ENCODE measurements at regions not wholly inside any gene's neighbourhood (a gene's known extent, or its start where the extent isn't known, plus 50 kb on each side); places are given as distances from the start of the nearest gene placed in this dataset.

DNA sequence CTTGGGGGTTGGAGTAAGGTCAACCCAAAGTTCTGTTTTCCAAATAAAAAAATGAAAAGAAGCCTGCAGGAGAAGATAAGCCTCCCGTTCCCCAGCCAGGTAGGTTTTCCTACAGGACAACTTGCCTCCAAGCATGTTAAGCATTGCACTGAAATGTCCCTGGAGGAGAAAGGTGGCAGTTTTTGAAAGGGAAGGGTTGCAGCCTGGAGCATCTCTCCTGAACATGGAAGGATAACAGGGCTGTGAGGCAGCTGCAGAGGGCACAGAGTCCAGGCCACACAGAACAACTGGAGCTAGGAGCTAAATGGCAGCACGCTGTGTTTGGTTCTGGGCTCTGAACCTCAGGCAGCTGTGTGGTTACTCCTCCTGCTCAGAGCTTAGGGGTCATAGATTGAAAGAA, 452.9 kb downstream of the TCERG1L start:
- DNase-seq, result no peak

- no peak for DNase-seq
These were observed 452.1 kb downstream of the TCERG1L start for GRCh38 chr10:130859427-130859826.

DNA sequence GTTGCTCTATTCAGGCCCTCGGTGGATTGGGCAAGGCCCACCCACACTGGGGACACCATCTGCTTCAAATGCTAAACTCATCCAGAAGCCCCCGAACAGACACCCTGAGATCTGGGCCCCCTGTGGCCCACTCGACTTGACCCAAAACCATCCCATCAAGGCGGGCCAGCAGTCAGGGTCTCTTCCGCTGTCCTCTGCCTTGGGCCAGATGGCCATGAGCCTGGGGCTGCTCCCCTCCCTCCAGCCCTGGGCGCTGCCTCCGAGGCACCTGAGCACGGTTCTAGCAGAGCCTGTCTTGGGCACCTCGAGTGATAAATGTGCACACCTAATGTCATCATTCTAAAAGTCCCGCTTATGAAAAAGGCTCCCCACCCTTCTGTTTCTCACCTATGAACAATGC, 449.4 kb downstream of the TCERG1L start:
- DNase-seq, result no peak

DNA sequence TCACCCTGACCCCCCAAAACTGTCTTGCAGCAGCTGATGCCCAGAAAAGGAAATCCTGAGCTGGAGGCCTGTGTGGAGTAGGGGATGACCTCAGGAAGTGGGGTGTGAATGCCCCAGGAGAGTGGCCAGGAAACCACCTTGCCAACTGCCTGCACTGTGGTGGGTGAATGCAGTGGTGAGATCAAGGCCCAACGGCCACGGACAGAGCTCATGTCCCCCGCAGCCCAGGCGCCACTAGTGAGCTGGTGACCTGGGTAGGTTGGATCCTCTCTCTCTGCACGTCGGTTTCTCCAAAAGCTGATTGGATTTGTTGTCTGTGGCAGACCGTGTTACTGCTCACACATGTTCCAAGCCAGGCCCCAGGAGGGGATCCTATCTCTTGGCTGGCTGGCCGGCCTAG, 448.9 kb downstream of the TCERG1L start:
- DNase-seq, result no peak

- no peak for DNase-seq
These were observed 448.5 kb downstream of the TCERG1L start for GRCh38 chr10:130863044-130863443.

DNA sequence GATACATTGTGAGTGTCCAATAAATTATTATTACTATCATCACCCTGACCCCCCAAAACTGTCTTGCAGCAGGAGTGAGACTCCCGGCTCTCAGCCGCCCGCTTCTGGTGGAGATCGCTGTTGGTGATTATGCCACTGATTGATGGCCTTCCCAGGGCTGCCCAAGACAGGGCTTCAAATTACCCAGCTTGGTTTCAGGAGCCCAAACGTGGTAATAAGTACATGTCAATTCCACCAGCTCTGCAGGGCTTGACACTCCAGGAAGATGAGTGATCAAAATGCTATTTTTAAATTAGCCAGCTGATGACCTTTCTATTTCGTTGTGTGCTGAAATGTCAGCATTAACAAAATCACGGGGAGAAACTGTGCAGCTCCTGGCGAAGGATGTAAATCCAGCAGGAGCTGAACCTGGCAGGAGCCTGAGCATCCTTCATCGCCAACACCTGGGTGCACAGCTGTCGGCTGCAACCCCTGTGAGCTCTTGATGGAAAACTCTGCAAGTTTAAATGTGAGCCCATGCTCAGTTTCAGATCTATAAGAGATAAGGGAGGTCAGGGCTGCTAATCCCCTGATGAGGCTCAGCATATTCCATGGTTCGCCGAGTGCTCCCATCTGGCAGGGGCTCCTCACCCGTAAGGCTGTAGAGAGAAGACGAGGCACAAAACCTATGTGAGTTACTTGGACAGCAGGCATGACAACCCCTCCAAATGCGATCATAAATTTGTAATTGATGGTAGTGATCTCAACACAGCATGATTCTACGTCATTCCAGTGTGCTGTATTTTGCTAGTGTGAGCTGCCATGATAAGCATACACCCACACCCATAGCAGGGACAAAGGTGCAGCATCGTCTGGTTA, 446.3 kb downstream of the TCERG1L start:
- no peak for DNase-seq

DNA sequence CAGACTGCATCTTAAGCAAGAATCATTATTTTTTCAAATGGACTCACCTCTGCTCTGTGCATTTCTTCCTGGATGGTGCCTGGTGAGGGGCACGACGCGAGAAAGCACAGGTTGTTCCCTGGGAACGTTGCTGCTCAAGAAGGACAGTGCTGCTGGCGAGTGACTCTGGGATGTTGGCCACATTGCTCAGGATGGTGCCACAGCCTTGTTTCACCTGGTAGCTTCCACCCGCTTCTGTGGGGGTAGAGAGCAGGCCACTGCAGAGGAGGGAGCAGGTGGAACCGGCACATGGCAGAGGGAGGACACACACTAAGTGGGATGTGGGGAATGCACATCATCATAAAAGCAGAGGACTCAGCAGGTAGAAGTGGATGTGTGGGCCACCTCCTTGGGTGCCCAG, 444.7 kb downstream of the TCERG1L start:
- DNase-seq, result no peak

DNA sequence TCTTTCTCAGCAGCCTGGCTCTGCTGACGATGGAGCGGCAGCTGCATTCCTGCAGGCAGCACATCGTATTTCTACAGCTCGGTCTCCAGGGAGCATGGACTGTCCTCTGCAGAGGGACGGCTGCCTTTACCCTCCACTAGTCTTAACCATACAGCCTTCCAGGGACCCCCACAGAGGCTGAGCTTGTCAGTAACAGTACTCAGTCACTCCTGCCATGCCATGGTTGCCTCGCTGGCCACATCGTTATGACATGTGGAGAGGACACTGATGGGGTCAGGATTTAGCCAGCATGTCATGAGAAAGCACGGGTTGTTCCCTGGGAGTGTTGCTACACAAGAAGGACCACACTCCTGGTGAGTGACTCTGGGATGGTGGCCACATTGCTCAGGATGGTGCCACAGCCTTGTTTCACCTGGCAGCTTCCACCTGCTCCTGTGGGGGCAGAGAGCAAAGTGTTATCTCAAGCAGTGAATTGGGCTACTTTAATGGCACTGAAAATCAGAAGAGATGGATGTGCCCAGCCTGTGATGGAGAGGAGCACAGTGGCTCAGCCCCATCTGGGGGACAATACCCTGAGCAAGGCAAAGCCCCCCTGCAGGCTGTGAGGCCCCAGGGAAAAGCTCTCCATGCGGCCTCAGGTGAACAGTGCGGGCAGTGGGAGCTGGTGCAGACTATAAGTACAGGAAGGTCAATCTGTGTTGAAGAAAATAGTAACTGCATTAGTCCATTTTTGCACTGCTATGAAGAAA, 443.9 kb downstream of the TCERG1L start:
- DNase-seq, result no peak

- DNase-seq, result no peak
These were observed 442.2 kb downstream of the TCERG1L start for GRCh38 chr10:130869179-130869841.

- no peak for DNase-seq
These were observed 440.1 kb downstream of the TCERG1L start for GRCh38 chr10:130871406-130871805.

- DNase-seq, result no peak
These were observed 437.9 kb downstream of the TCERG1L start for GRCh38 chr10:130873636-130874035.

GRCh38 chr10:130875116-130875515, 436.4 kb downstream of the TCERG1L start:
- DNase-seq, result no peak

DNA sequence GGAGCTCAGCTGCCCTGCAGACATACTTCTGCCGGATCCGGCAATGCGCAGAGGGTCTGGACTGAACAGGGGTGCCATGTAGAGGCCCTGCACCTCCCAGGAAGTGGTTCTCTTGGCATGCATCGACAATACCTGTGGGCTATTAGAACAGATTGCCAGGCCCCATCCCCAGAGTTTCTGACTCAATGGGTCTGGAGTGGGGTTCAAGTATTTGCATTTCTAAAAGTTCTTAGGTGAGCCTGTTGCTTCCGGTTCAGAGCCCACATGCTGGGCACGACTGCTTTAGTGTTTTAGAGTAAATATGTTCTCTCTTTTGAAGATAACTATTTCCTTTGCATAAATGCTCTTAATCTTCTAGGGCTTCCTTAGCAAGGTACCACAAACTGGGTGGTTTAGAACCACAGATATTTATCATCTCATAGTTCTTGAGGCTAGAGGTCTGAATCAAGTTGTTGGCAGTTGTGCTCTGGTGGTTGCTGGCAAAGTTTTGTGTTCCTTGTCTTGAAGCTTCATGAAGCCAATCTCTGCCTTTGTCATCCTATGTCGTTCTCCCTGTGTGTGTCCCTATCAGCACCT, 435.5 kb downstream of the TCERG1L start:
- DNase-seq, result no peak

DNA sequence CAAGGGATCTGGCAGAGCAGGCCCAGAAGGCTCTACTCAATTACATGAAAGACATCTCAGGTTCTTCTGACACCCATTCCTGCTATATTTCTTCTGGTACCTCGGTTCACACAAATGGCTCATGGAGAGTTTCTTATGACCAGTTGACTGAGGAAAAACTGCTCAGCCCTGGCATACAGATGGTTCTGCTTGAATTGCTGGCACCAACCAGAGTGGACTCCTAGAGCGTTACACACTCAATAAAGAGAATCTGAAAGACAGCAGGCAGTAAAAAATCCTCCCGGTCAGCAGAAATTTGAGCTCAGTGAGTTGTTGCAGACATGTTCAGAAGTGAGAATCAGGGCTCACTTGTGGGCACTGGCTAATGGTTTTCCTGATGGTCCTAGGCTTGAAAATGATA, 434.4 kb downstream of the TCERG1L start:
- DNase-seq, result no peak

GRCh38 chr10:130878131-130878530, 433.4 kb downstream of the TCERG1L start:
- no peak for DNase-seq

DNA sequence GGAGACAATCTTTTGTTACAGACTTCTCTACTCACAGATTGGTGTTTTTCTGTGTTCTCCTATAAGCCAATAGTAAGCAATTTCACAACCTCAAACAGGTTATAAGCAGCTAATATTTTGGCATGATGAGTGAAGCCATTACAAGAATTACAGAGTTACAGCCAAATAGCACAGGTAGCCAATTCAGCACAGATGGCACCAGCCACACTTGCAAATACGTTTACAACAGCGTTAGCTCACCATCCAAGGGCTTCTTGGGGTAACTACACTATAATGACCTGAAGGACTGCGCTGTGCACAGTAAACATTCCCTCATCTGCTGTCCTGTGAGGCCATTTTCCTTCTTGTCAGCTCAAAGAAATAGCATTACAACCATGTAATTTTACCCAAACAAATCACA, 428.6 kb downstream of the TCERG1L start:
- no peak for DNase-seq

DNA sequence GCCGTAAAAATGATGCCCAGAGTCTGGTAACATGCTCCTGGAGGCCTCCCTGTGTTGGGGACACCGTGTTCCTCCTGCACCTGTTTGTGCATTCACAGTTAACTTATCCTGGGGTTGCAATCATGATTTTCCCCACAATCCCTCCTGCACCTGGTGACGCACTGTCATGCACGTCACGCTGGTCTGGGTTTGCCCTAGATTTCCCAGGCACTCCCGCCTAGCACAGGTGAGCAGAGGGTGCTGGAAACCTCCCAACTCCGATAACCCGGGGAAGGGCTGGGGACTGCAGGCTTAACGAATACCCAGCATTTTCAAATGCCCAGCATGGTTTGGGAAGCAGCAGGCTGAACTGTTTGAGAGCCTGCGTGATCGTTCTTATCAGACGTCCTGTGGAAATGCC, 427.1 kb downstream of the TCERG1L start:
- DNase-seq, result no peak

- no peak for DNase-seq
These were observed 426.4 kb downstream of the TCERG1L start for GRCh38 chr10:130885021-130885655.

GRCh38 chr10:130887170-130887569, 424.4 kb downstream of the TCERG1L start:
- no peak for DNase-seq

DNA sequence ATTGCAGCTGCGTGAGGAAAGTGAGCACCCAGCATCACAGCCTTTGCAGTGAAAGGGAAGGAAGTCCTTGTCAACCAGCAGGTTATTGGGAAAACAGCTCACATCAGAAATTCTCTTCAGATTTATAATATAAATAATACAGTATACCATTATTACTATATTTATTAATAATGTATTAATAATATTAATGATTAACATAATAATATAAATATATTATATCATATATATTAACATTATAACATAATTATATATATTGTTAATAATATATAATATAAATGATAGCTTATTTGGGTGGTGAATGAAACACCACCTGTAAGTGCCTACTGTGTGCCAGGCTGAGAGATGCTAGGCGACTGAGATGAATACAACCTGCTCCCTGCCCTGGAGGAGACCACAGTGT, 423.0 kb downstream of the TCERG1L start:
- DNase-seq, result no peak

DNA sequence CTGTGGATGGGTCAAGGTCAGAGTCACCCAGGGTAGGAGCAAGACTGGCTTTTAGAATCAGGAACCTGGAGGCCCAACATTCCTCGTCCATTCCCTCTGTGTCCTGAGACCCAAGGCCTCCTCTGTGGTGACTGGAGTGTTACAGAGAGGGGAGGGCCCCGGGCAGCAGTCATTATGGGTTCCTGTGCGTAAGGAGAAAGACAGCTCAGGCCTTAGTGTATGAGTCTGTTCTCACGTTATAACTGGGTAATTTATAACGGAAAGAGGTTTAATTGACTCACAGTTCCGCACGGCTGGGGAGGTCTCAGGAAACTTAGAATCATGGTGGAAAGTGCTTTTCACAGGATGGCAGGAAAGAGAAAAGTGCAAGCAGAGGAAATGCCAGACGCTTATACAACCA, 422.3 kb downstream of the TCERG1L start:
- DNase-seq, result no peak

DNA sequence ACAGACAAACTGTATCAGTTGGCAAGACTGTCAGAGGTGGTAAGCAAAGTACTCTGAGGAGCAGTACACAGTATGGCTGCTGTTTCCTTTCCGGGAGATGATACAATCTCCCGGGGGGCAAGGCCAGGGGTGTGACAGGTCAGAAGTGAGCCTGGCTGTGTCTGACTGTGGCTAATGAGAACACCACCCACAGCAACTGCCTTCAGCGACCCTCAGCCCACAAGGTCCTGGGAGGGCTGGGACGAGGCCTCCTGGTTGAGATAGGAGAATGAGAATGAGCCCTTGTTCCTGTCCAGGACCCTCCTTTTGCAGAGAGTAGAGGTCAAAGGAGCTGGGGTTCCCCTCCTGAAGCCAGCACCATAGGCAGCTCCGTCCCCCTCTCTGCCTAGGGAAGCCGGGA, 421.7 kb downstream of the TCERG1L start:
- no peak for DNase-seq

GRCh38 chr10:130891066-130891465, 420.5 kb downstream of the TCERG1L start:
- no peak for DNase-seq
